RWPE1 (cell line): ENCODE measurements at regions not wholly inside any gene's neighbourhood (a gene's known extent, or its start where the extent isn't known, plus 50 kb on each side); places are given as distances from the start of the nearest gene placed in this dataset.

Source experiments
- CTCF ChIA-PET: fragments of 350-600 bp; sonication (Branson Sonifier 250); formaldehyde crosslinking; extraction: SDS; loops from one replicate; lab custom pipeline; 2021; lab: Yijun Ruan, JAX
- POLR2A ChIA-PET: fragments of 400-600 bp; formaldehyde crosslinking; extraction: SDS; loops from one replicate; lab custom pipeline; 2020; ENCODE audit warnings: antibody characterized with exemption; ENCODE audit not compliant: low non-redundant PET; lab: Yijun Ruan, JAX
- DNase-seq: peaks from one replicate; pipeline ENCODE4 v3.0.0; 2012; ENCODE audit warnings: low spot score
- H3K27ac ChIP-seq: fragments of 450-650 bp; 2 replicates; pipeline ENCODE4 v1.5.1; 2017
- TF ChIP-seq, protein P1 (sequence below): fragments of 450-650 bp; conservative IDR thresholded peaks from 2 replicates; pipeline ENCODE4 v1.5.1; 2017; ENCODE audit warnings: low read depth, mild to moderate bottlenecking

DNA sequence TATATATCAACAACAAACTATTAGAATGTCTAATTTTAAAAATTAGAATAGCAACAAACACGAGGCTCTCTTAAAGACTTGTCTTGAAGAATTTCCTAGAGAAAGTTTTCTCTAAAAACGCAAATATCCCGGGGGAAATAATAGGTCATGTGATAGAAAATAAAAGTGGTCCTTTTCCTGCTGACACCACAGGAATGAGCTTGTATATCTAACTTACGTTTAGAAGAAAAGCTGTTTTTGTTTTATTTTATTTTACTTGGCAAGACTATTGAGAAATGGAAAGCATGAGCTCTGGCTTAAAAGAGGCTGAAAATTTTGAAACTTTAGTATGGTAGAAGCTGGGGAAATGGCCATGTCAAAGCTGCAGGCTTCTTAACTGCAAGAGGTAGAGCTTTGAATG lies 465.0 kb downstream of the AGTPBP1 start:
- TF ChIP-seq, protein P1, sequence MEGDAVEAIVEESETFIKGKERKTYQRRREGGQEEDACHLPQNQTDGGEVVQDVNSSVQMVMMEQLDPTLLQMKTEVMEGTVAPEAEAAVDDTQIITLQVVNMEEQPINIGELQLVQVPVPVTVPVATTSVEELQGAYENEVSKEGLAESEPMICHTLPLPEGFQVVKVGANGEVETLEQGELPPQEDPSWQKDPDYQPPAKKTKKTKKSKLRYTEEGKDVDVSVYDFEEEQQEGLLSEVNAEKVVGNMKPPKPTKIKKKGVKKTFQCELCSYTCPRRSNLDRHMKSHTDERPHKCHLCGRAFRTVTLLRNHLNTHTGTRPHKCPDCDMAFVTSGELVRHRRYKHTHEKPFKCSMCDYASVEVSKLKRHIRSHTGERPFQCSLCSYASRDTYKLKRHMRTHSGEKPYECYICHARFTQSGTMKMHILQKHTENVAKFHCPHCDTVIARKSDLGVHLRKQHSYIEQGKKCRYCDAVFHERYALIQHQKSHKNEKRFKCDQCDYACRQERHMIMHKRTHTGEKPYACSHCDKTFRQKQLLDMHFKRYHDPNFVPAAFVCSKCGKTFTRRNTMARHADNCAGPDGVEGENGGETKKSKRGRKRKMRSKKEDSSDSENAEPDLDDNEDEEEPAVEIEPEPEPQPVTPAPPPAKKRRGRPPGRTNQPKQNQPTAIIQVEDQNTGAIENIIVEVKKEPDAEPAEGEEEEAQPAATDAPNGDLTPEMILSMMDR, result no peak
- no peak overlapping the region for H3K27ac ChIP-seq
- CTCF ChIA-PET, result interaction anchor here (0.6 to 1.2 kb wide), 3 partner anchors 28 to 334 kb away, joined by 3 to 5 read pairs (median 4); no protein-coding TSS in a partner anchor
- no peak for DNase-seq
- POLR2A ChIA-PET, result no interaction called here

DNA sequence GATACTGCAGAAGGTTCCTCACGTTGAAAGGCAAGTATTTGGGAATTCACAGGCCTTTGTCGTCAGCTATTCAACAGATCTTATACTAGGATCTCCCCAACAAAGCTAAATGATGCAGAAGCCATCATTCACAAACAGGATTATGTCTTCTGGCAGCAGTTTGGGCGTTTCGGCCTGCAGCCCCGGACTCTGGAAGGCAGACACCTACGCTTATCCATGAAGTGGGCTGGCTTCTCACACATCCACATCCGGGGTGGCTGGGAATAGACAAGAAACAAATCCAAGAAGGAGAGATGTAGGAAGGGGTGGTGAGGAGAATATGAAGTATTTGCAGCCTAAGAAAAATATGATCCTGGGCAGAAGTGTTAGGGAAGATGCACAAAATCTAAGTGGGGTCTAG lies 471.9 kb downstream of the AGTPBP1 start:
- H3K27ac ChIP-seq, result no peak overlapping the region
- CTCF ChIA-PET, result interaction anchor here (0.7 kb wide), 1 partner anchor 339 kb away, joined by 3 read pairs; no protein-coding TSS in a partner anchor
- TF ChIP-seq, protein P1, result no peak
- no peak for DNase-seq
- POLR2A ChIA-PET, result no interaction called here

DNA sequence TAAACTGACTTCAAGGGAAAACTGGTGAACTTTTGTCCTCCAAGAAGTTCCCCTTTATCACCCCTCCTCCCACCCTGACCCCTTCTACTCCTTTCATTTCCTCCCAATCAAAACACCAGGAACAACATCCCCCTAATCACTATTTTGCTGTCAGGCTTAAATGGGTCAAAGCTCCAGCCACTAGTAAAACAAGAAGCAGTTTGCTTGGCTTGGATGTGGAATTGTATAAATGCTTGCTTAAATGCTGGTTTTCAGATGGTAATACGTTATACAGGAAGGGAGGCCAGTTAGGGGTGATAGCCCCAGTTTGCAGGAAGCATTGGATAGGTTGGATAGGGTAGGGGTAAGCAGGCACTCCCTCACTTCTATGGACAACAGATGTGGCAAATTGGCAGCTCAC lies 473.6 kb downstream of the AGTPBP1 start:
- CTCF ChIA-PET, result interaction anchor here (1.1 kb wide), 1 partner anchor 9 kb away, joined by 3 read pairs; no protein-coding TSS in a partner anchor
- POLR2A ChIA-PET, result no interaction called here
- no peak for DNase-seq
- TF ChIP-seq, protein P1, result no peak
- H3K27ac ChIP-seq, result no peak overlapping the region

DNA sequence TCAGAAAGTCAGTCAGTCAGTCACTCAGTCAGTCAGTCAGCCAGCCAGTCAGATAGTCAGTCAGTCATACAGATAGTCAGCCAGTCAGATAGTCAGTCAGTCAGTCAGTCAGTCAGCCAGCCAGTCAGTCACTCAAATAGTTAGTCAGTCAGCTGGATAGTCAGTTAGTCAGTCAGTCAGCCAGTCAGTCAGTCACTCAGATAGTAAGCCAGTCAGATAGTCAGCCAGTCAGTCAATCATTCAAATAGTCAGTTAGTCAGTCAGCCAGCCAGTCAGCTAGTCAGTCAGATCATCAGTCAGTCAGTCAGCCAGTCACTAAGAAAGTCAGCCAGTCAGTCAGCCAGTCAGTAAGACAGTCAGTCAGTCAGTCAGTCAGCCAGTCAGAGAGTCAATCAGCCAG lies 477.1 kb downstream of the AGTPBP1 start:
- POLR2A ChIA-PET, result no interaction called here
- H3K27ac ChIP-seq, result no peak overlapping the region
- CTCF ChIA-PET, result interaction anchor here (0.7 kb wide), 1 partner anchor 329 kb away, joined by 3 read pairs; no protein-coding TSS in a partner anchor
- DNase-seq, result no peak
- TF ChIP-seq, protein P1, result no peak

DNA sequence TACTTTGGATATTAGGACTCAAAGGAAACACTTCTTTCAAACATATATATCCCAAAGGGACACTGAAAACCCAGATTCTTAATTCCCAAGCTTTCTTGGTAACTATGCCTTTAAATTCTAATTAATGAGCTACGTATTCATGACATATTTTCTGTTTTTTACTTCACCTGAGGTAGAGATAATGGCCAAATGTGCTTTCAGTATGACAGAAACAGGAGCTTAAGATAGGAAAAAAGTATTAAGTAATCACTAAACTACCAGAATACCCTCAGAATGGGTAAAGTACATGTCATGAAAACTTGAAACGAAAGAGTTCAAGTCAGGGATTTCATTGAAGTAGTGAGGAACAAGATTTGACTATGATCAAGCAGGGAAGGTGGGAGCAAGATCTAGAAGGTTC lies 478.5 kb downstream of the AGTPBP1 start:
- TF ChIP-seq, protein P1, result no peak
- CTCF ChIA-PET, result interaction anchor here (0.5 to 0.7 kb wide), 3 partner anchors 16 to 756 kb away, joined by 3 to 4 read pairs (median 3); no protein-coding TSS in a partner anchor
- DNase-seq, result no peak
- POLR2A ChIA-PET, result no interaction called here
- H3K27ac ChIP-seq, result no peak overlapping the region

DNA sequence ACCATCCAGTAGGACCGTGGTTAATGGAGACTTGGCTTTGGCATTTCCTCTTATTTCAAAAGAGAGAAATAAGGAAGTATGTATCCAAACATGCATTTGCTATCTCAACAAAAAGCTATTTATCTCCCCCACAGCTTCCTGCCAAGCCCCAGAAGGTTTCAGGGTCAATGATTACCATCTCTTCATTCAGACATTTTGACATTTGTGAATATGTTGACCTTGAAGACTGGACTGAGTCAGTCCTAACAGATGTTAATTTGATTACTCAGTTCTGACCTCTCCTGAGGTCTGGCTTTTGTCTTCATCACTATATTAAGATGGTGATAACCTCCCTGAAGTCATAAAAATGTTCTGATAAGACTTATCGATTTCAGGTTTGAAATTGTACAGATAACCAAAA lies 479.4 kb downstream of the AGTPBP1 start:
- ChIA-PET POLR2A (no interaction called here), CTCF (interaction anchor here (0.6 kb wide), 1 partner anchor 551 kb away, joined by 7 read pairs; no protein-coding TSS in a partner anchor)
- no peak overlapping the region for H3K27ac ChIP-seq
- TF ChIP-seq, protein P1, result no peak
- no peak for DNase-seq
